AG04450 (cell line): ENCODE measurements at regions not wholly inside any gene's neighbourhood (a gene's known extent, or its start where the extent isn't known, plus 50 kb on each side); places are given as distances from the start of the nearest gene placed in this dataset.

Experiments
- CTCF ChIA-PET: fragments of 300-600, 350-600 bp; formaldehyde crosslinking; extraction: SDS; loops from one replicate; lab custom pipeline; 2022; ENCODE audit warnings: antibody characterized with exemption, inconsistent platforms; lab: Charles Lee
- POLR2A ChIA-PET: fragments of 350-600 bp; formaldehyde crosslinking; extraction: SDS; loops from one replicate; lab custom pipeline; 2021; ENCODE audit warnings: antibody characterized with exemption, inconsistent platforms; lab: Yijun Ruan, JAX
- DNase-seq: peaks from one replicate; pipeline ENCODE4 v3.0.0-alpha.2; 2011; ENCODE audit warnings: low read depth, low spot score
- H3K27ac ChIP-seq: one replicate; pipeline ENCODE4 v1.5.1; 2012; ENCODE audit warnings: low read depth, low read length, control low read depth
- H3K27me3 ChIP-seq: one replicate; pipeline ENCODE4 v1.6.0; 2012; ENCODE audit warnings: low read length; ENCODE audit not compliant: control insufficient read depth, insufficient read depth
- H3K4me3 ChIP-seq: 2 replicates; pipeline ENCODE4 v1.5.1; 2011; ENCODE audit warnings: mild to moderate bottlenecking, low read depth, low read length, control low read depth
- H3K9me3 ChIP-seq: 2 replicates; pipeline ENCODE4 v1.5.1; 2012; ENCODE audit warnings: low read length; ENCODE audit not compliant: control insufficient read depth, insufficient read depth
- TF ChIP-seq, protein P1 (sequence below): IDR thresholded peaks from 2 replicates; pipeline ENCODE4 v1.5.1; 2011; ENCODE audit warnings: low read depth, low read length, control low read depth, inconsistent platforms

- Histone ChIP-seq H3K27me3 (no peaks in the 10 kb centered on the region), H3K9me3 (peaks cover 6% of the 10 kb centered on the region; the same call in 1 of the 2 replicates), H3K4me3 (no peak overlapping the region), H3K27ac (no peak overlapping the region)
- no peak for DNase-seq
- ChIA-PET POLR2A (no interaction called here), CTCF (no interaction called here)
- TF ChIP-seq, protein P1, sequence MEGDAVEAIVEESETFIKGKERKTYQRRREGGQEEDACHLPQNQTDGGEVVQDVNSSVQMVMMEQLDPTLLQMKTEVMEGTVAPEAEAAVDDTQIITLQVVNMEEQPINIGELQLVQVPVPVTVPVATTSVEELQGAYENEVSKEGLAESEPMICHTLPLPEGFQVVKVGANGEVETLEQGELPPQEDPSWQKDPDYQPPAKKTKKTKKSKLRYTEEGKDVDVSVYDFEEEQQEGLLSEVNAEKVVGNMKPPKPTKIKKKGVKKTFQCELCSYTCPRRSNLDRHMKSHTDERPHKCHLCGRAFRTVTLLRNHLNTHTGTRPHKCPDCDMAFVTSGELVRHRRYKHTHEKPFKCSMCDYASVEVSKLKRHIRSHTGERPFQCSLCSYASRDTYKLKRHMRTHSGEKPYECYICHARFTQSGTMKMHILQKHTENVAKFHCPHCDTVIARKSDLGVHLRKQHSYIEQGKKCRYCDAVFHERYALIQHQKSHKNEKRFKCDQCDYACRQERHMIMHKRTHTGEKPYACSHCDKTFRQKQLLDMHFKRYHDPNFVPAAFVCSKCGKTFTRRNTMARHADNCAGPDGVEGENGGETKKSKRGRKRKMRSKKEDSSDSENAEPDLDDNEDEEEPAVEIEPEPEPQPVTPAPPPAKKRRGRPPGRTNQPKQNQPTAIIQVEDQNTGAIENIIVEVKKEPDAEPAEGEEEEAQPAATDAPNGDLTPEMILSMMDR, result no peak
These were observed 721.7 kb downstream of the JRKL start for GRCh38 chr11:97111559-97111958.

GRCh38 chr11:97118614-97119200, 728.9 kb downstream of the JRKL start:
- no peaks in the 10 kb centered on the region for H3K27me3 ChIP-seq
- ChIA-PET POLR2A (no interaction called here), CTCF (no interaction called here)
- H3K27ac ChIP-seq, result no peak overlapping the region
- no peak overlapping the region for H3K4me3 ChIP-seq
- peaks cover 9% of the 10 kb centered on the region for H3K9me3 ChIP-seq
- TF ChIP-seq, protein P1, result no peak
- no peak for DNase-seq

DNA sequence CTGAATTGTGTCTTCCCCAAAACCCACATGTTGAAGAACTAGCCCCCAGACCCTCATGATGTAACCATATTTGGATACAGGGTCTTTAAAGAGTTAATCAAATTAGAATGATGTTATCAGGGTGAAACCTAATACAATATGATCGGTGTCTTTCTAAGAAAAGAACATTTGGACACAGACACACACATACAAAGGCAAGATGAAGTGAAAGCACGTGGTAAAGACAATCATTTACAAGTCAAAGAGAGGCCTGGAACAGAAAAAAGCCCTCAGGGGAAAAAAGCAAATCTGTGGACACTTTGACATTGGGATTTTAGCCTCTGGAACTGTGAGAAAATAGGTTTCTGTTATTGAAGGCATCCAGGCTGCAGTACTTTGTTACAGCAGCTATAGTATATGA, 733.4 kb downstream of the JRKL start:
- ChIA-PET CTCF (no interaction called here), POLR2A (no interaction called here)
- Histone ChIP-seq H3K9me3 (peaks cover 6% of the 10 kb centered on the region; the same call in 1 of the 2 replicates), H3K4me3 (no peak overlapping the region), H3K27me3 (no peaks in the 10 kb centered on the region), H3K27ac (no peak overlapping the region)
- no peak for DNase-seq
- TF ChIP-seq, protein P1, result no peak

GRCh38 chr11:97136067-97136466, 746.3 kb downstream of the JRKL start:
- no peaks in the 10 kb centered on the region for H3K27me3 ChIP-seq
- peaks cover 6% of the 10 kb centered on the region; the same call in 1 of the 2 replicates for H3K9me3 ChIP-seq
- POLR2A ChIA-PET, result no interaction called here
- no peak overlapping the region for H3K4me3 ChIP-seq
- DNase-seq, result no peak
- no peak overlapping the region for H3K27ac ChIP-seq
- TF ChIP-seq, protein P1, result no peak
- CTCF ChIA-PET, result no interaction called here

- Histone ChIP-seq H3K9me3 (peaks cover 11% of the 10 kb centered on the region; the same call in 1 of the 2 replicates), H3K27me3 (no peaks in the 10 kb centered on the region), H3K27ac (no peak overlapping the region), H3K4me3 (no peak overlapping the region)
- no peak for DNase-seq
- ChIA-PET CTCF (interaction anchor here (0.7 kb wide), 2 partner anchors 675 to 677 kb away, joined by 3 to 6 read pairs; no protein-coding TSS in a partner anchor), POLR2A (no interaction called here)
- TF ChIP-seq, protein P1, result no peak
These were observed 751.2 kb downstream of the JRKL start for GRCh38 chr11:97140885-97141494.
